Muscle layer of duodenum (tissue), 2 donors: ENCODE measurements at regions not wholly inside any gene's neighbourhood (a gene's known extent, or its start where the extent isn't known, plus 50 kb on each side); places are given as distances from the start of the nearest gene placed in this dataset.
A peak's percentile ranks its signal among the peaks of the same experiment; 100 is the strongest.
"Not testable (repeated sequence)": the region's sequence is repeated elsewhere in the genome, so short reads cannot be mapped to it uniquely, and the experiment has no call there.

Experiments
- H3K27ac ChIP-seq: one replicate; pipeline ENCODE4 v1.7.0; 2013; ENCODE audit warnings: mild to moderate bottlenecking, low read length
- H3K27me3 ChIP-seq: one replicate; pipeline ENCODE4 v1.7.0; 2013; ENCODE audit warnings: low read depth, mild to moderate bottlenecking, control low read depth, low read length
- H3K36me3 ChIP-seq, 2 donors: one replicate each; pipeline ENCODE4 v1.7.0; 2013; ENCODE audit warnings: low read length in 2 of 2, control low read depth in 1 of 2, mild to moderate bottlenecking in 1 of 2; ENCODE audit not compliant: insufficient read depth in 2 of 2, control insufficient read depth in 1 of 2
- H3K4me1 ChIP-seq, 2 donors: one replicate each; pipeline ENCODE4 v1.7.0; 2013; ENCODE audit warnings: low read length in 2 of 2, mild to moderate bottlenecking in 2 of 2, control low read depth in 1 of 2, moderate library complexity in 1 of 2; ENCODE audit not compliant: insufficient read depth in 2 of 2, control insufficient read depth in 1 of 2
- H3K4me3 ChIP-seq, 2 donors: one replicate each; pipeline ENCODE4 v1.7.0; 2013; ENCODE audit warnings: low read length in 2 of 2, low read depth in 1 of 2, mild to moderate bottlenecking in 1 of 2
- H3K9me3 ChIP-seq, 2 donors: one replicate each; pipeline ENCODE4 v1.7.0; 2013; ENCODE audit warnings: low read length in 2 of 2, control low read depth in 1 of 2, mild to moderate bottlenecking in 1 of 2; ENCODE audit not compliant: control insufficient read depth in 1 of 2
- donor health status: healthy.

DNA sequence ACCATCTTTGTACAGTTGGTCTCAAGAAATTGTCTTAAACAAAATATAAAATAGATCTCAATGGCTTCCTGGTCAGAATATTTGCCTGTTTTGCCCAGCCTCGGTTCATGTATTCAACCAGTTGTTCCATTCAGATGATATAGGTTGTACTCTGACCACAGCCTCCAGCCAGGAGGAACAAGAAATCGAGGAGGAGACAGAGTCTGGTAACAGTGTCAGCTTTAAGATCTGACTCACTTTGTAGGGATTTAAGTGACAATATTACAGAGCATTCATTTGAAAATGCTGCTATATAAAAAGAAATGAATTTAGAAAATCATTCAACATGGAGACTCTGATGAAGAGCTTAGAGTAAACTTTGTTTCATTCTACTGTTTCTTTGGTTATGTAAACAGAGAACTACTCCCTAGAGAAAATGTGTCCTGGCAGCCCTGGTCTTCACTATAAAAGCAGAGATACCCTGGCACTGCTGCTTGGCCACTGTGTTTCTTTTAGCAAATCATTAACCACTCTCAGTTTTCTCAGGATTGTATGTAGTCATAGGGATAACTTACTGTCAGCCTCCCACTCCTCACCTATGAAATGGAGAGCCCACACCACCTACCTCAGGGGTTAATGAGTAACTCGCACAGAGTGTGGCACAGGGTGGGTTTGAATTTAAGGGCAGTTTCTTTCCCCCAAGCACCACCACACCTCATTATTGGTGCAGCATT, 53.5 kb downstream of the PAGE2 start:
- no peak overlapping the region for H3K27ac ChIP-seq
- H3K4me3 ChIP-seq, result no peak overlapping the region
- H3K27me3 ChIP-seq, result no peaks in the 10 kb centered on the region
- H3K4me1 ChIP-seq, result no peaks in the 10 kb centered on the region
- H3K36me3 ChIP-seq, result no peaks in the 10 kb centered on the region
- H3K9me3 ChIP-seq, result no peaks in the 10 kb centered on the region

DNA sequence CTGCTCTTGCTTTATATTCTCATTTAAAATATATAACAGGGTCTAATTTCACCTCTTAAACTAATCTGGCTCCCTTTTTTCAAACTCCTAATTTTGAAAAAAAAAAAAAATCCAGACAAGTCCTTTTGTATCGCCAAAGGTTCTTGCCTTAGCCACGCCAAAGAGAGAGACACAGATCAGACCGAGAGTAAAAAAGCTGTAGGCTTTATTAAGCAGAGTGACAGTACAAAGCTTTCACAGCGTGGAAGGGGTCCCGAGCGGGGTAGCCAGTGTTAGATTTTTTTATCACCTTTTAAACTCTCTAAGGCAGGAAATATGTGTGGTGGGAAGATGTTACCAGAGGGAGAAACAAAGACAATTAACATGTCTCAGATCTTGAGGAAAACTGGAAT, 54.1 kb downstream of the PAGE2 start:
- Histone ChIP-seq H3K4me3 (no peak overlapping the region), H3K27ac (no peak overlapping the region), H3K4me1 (no peaks in the 10 kb centered on the region), H3K27me3 (no peaks in the 10 kb centered on the region), H3K9me3 (no peaks in the 10 kb centered on the region), H3K36me3 (no peaks in the 10 kb centered on the region)

DNA sequence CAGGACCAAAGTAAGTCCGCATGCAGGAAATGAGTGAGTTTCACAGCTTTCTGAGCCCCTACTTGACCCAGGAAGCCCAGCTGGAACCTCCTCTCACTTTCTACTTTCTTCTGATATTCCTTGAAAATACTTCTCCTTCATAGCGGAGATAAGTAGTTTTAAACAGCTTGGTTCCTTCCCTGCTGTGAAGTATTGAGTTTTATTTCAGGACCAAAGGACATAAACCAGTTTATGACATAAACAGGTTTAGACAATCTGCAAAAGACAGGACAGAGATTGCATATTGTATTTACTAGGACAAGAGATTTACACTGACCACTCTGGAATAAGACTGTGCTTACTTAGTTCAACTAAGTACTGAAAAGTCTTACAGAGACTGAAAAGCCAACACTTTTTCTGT, 54.8 kb downstream of the PAGE2 start:
- Histone ChIP-seq H3K9me3 (no peaks in the 10 kb centered on the region), H3K4me3 (no peak overlapping the region), H3K27me3 (no peaks in the 10 kb centered on the region), H3K27ac (no peak overlapping the region), H3K36me3 (no peaks in the 10 kb centered on the region), H3K4me1 (no peaks in the 10 kb centered on the region)

DNA sequence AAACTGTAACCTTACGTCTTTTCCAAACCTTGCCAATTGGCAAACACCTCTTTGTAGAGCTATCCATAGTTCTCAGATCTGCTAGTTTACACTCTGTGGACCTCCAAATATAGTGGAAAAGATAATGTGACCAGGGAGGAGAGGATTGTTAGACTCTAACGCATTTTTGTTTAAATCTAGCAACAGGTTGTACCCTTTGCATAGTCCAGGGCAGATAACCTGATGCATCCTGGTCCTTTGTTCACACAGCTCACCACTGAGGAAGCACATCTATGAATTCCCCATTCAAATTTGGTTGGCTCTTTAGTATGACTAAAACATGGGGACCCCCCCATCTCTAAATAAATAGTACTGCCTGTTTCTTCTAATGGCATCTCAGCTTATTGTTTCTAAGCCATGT, 55.9 kb downstream of the PAGE2 start:
- Histone ChIP-seq H3K27me3 (no peaks in the 10 kb centered on the region), H3K4me3 (no peak overlapping the region), H3K4me1 (no peaks in the 10 kb centered on the region), H3K36me3 (no peaks in the 10 kb centered on the region), H3K27ac (no peak overlapping the region), H3K9me3 (no peaks in the 10 kb centered on the region)

DNA sequence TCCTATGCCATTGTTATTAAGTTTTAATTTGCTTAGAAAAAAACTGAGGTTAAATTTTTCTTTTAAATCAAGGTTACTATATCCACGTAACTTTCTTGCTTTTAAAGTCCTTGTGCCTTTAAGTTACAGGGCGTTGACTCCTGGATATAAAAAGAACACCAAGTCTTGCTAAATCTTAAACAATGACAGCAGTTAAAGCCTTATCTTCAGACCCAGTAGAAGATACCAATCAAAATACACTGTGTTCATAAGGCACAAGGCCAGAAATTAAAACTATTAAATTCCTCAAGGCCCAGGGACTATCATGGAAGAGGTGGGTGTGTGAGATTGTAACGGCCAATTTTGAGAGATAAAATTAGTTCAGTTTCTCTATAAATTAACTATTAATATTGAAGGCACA, 60.4 kb downstream of the PAGE2 start:
- no peaks in the 10 kb centered on the region for H3K4me1 ChIP-seq
- no peaks in the 10 kb centered on the region for H3K36me3 ChIP-seq
- no peaks in the 10 kb centered on the region for H3K27me3 ChIP-seq
- no peaks in the 10 kb centered on the region for H3K9me3 ChIP-seq
- H3K4me3 ChIP-seq, result no peak overlapping the region
- no peak overlapping the region for H3K27ac ChIP-seq

DNA sequence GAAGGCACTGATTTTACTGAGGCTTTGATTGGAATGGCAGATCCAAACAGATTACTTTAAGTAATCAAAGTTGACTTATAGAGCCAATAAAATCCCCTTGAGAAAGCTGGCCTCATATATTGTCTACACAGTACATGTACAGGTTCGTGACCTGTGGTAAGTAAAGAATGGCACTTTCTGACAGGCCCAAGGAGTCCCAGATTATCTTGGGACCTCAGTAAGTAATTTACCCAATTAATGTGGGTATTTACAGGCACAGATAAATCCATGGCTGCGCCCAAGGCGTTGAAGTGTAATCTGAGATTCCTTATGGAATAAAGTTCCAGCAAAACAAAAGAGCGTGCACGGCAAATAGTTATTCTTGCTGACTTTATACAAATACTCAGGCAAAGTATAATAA, 62.4 kb downstream of the PAGE2 start:
- Histone ChIP-seq H3K4me1 (no peaks in the 10 kb centered on the region), H3K36me3 (peaks cover 0 to 8% of the 10 kb centered on the region in 2 donors), H3K9me3 (no peaks in the 10 kb centered on the region), H3K27me3 (no peaks in the 10 kb centered on the region), H3K27ac (no peak overlapping the region), H3K4me3 (no peak overlapping the region)

DNA sequence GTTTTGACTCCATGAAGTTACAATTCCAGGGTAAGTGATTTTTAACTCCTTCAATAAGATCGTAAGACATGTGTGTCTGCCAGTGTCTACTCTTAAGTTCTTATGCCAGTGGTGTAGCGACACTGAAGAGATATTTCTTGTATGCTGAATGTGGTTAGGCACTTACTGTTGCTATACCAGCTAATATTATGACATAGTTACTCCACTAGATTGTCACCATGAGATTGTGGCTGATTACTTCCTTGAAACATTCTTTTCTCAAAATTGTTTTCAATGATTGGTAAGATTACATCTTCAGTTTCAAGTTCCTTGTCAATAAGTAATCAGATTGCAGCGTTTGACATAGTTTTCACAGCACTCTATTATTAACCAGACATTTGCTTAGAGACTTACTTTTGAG, 60.6 kb upstream of the PAGE5 start:
- no peak overlapping the region for H3K4me3 ChIP-seq
- no peaks in the 10 kb centered on the region for H3K27me3 ChIP-seq
- peaks cover 0 to 3% of the 10 kb centered on the region in 2 donors for H3K4me1 ChIP-seq
- no peak overlapping the region for H3K27ac ChIP-seq
- H3K36me3 ChIP-seq, result peaks cover 0 to 8% of the 10 kb centered on the region in 2 donors
- no peaks in the 10 kb centered on the region for H3K9me3 ChIP-seq

DNA sequence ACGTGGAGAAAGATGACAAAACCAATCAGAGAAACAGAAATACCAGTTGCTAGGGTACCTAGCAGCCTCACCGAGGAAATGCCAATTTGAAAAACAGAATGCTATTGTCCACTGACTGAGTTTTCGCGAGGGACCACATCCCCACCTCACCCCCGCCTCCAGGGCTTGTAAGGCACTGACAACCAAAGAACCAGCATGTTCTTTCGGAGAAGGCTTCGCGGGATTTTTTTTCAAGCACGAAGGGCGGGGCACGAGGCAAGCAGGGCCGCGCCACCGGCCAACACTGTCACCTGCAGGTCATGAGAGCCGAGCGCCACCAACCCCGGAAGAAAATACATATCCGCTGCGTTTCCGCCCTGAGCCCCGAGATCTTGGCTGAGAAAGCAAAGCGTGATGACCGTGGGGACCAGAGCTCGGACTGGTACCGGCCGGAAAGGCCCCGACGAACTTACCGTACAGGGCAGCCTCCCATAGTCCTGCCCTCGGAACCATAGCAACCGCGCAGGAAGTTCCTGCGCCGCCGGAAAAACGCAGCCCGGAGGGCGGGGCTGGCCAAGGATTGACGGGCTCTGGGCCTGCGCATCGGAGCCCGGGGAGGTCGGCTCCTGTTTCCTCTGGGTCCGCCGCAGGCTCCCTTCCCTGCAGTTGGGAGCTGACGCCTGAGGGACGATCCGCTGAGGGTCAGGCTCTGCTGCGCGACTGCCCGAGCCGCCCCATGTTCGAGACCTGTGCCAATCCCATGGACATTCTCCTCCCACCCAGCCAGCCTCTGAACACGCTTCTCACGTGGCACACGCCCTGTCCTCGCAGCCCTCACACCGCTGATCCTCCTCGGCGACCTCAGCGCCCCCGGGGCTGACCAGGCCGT, 59.2 kb upstream of the PAGE5 start:
- Histone ChIP-seq H3K36me3 (no peaks in the 10 kb centered on the region), H3K27me3 (no peaks in the 10 kb centered on the region), H3K4me3 (peak overlapping the region; percentile 66 to 82), H3K9me3 (no peaks in the 10 kb centered on the region), H3K4me1 (peaks cover 0 to 3% of the 10 kb centered on the region in 2 donors), H3K27ac (peak overlapping the region; percentile 86)

DNA sequence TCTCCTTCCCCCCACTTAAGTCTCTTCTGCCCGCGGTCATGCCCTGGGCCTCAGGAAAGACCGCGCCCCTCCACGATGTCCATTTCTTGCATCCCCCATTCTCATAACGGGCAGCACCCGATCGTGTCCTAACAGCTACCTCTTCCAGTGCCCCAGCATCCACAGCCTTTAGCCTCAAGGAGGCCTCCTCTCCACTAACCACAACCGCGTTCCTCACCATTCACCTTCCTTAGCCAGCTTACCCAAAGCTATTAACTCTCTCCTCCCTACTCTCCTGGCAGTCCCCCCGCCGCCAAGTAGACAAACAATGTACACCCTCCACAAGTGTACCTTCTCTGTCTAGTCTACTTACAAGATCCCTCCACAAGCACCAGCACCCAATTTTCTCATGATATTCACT, 58.6 kb upstream of the PAGE5 start:
- Histone ChIP-seq H3K27ac (peak overlapping the region; percentile 86), H3K36me3 (no peaks in the 10 kb centered on the region), H3K4me1 (peaks cover 0 to 3% of the 10 kb centered on the region in 2 donors), H3K4me3 (peak overlapping the region; percentile 66 to 82), H3K27me3 (no peaks in the 10 kb centered on the region), H3K9me3 (no peaks in the 10 kb centered on the region)

DNA sequence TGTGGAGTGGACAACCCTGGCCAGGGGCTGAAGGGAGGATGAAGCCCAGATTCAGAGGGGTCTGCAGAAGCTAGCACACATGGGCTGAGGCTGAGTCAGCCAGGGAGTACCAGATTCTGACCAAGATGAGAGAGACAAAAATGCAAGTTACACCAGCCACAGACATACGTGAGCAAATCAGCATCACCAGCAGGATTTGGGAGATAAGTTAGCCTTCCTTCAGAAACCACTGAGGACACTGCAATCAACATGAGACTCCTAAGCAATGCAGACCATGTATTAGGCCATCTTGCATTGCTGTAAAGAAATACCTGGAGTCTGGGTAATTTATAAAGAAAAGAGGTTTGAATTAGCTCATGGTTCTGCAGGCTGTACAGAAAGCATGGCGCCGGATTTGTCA, 57.0 kb upstream of the PAGE5 start:
- Histone ChIP-seq H3K4me1 (peaks cover 0 to 3% of the 10 kb centered on the region in 2 donors), H3K27me3 (no peaks in the 10 kb centered on the region), H3K9me3 (no peaks in the 10 kb centered on the region), H3K4me3 (no peak overlapping the region), H3K36me3 (no peaks in the 10 kb centered on the region), H3K27ac (no peak overlapping the region)

DNA sequence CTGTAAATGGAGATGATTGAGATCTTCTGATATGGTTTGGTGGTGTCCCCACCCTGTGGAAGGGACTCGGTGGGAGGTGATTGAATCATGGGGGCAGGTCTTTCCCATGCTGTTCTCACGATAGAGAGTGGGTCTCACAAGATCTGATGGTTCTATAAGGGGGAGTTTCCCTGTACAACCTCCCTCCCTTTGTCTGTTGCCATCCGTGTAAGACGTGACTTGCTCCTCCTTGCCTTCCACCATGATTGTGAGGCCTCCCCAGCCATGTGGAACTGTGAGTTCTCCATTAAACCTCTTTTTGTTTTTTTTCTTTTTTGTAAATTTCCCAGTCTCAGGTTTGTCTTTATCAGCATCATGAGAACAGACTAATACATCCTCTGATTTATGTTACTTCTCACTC, 55.1 kb upstream of the PAGE5 start:
- H3K27ac ChIP-seq, H3K4me1 ChIP-seq, H3K4me3 ChIP-seq, H3K9me3 ChIP-seq, H3K36me3 ChIP-seq, H3K27me3 ChIP-seq: not testable (repeated sequence)
